Transverse colon (tissue), 4 donors: ENCODE measurements at regions not wholly inside any gene's neighbourhood (a gene's known extent, or its start where the extent isn't known, plus 50 kb on each side); places are given as distances from the start of the nearest gene placed in this dataset.

Experiments used
- DNase-seq: peaks from one replicate; pipeline ENCODE4 v3.0.0-alpha.2; 2019
- H3K27ac ChIP-seq, 4 donors: fragments of 200-600 bp; sonication (generic); 2 replicates each; pipeline ENCODE4 v1.5.1; 2016 to 2018; ENCODE audit warnings: inconsistent platforms in 4 of 4
- H3K27me3 ChIP-seq: fragments of 200-600 bp; sonication (generic); 2 replicates; pipeline ENCODE4 v1.5.1; 2017; ENCODE audit warnings: inconsistent platforms
- H3K36me3 ChIP-seq, 4 donors: fragments of 200-600 bp; sonication (generic); 2 replicates each; pipeline ENCODE4 v1.5.1; 2017 to 2019; ENCODE audit warnings: inconsistent platforms in 4 of 4
- H3K4me1 ChIP-seq, 4 donors: fragments of 200-600 bp; sonication (generic); 2 replicates each; pipeline ENCODE4 v1.5.1; 2017 to 2020; ENCODE audit warnings: inconsistent platforms in 4 of 4
- H3K4me3 ChIP-seq, 4 donors: fragments of 200-600 bp; sonication (generic); 1 replicate in 1 of 4; 2 replicates in 3 of 4; pipeline versions ENCODE4 v1.5.1 to v1.6.1; 2017 to 2019; ENCODE audit warnings: inconsistent platforms in 4 of 4
- H3K9me3 ChIP-seq, 2 donors: fragments of 200-600 bp; sonication (generic); 2 replicates each; pipeline ENCODE4 v1.5.1; 2017 to 2019; ENCODE audit warnings: inconsistent platforms in 2 of 2
- EP300 ChIP-seq: sonication (generic); formaldehyde crosslinking; IDR thresholded peaks from one replicate; pipeline ENCODE4 v1.6.1; 2017; ENCODE audit warnings: antibody characterized with exemption, low read depth
- POLR2A ChIP-seq: fragments of 450-650 bp; IDR thresholded peaks from one replicate; pipeline ENCODE4 v1.6.1; 2016; ENCODE audit warnings: antibody characterized with exemption, mild to moderate bottlenecking, moderate library complexity
- POLR2AphosphoS5 ChIP-seq, 3 donors: sonication (generic); formaldehyde crosslinking; IDR thresholded peaks; one replicate each; pipeline ENCODE4 v1.6.1; 2016; ENCODE audit warnings: antibody characterized with exemption in 3 of 3
- WGBS, 2 donors: methylation state at CpG; one replicate each; pipeline ENCODE4 v1.1.5; 2018; ENCODE audit warnings: low coverage in 1 of 2; 5-methylcytosine and 5-hydroxymethylcytosine counted together
- in situ Hi-C, 4 donors: fragments of 200-750 bp; cut with MboI; loops; one replicate each; pipeline versions ENCODE4 v1.15.0 to v1.15.1; 2017; ENCODE audit warnings: low sequenced_read_pairs in 3 of 4, low pct_ligation_motif_present in 1 of 4, low pct_unique_long_range_greater_than_20kb in 1 of 4
- intact Hi-C: fragments of 100-400 bp; cut with DNase I; formaldehyde crosslinking; loops from one replicate; pipeline ENCODE4 v1.15.1; 2023; ENCODE audit warnings: low total_unique reads
- TF ChIP-seq, protein P1 (sequence below), 5 experiments: fragments of 200-600 bp in 3 of 5; fragments of 450-650 bp in 2 of 5; sonication (generic) in 3 of 5; IDR thresholded peaks; 1 replicate in 2 of 5; 2 replicates in 3 of 5; pipeline ENCODE4 v1.5.1; 2016 to 2017; ENCODE audit warnings: antibody characterized with exemption in 5 of 5, inconsistent platforms in 3 of 5, mild to moderate bottlenecking in 2 of 5, moderate library complexity in 1 of 5

DNA sequence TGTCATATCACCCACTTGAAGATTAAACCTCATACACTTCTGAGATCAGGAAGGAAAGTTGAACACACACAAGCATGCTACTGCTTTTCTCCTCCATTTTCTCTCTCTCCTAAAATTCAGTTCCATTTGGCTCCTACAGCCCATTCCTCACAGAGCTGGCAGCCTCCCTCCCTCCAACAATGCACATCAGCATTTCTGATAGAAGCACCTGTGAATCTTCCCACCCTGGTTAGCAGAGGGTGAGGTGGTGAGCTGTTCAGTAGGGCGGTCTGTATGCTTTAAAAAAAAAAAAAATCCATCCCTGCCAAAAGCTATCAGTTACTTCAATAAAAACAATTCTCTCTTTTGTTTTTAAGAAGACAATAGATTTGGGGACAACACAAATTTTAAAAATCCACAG is 463.2 kb upstream of the KIF2A start:
- in situ Hi-C loops: no loop called here
- 50 to 100% methylated on average over 1 of the region's 1 CpG for WGBS, 2 donors
- Histone ChIP-seq H3K4me3 (no peak overlapping the region), H3K9me3 (no peaks in the 10 kb centered on the region), H3K27me3 (no peaks in the 10 kb centered on the region), H3K36me3 (no peaks in the 10 kb centered on the region), H3K27ac (no peak overlapping the region), H3K4me1 (no peaks in the 10 kb centered on the region)
- no peak for DNase-seq
- no peak for TF ChIP-seq POLR2AphosphoS5 (IDR thresholded peaks at IDR 0.05)
- TF ChIP-seq POLR2A: no peak
- no peak for TF ChIP-seq EP300
- TF ChIP-seq, protein P1, sequence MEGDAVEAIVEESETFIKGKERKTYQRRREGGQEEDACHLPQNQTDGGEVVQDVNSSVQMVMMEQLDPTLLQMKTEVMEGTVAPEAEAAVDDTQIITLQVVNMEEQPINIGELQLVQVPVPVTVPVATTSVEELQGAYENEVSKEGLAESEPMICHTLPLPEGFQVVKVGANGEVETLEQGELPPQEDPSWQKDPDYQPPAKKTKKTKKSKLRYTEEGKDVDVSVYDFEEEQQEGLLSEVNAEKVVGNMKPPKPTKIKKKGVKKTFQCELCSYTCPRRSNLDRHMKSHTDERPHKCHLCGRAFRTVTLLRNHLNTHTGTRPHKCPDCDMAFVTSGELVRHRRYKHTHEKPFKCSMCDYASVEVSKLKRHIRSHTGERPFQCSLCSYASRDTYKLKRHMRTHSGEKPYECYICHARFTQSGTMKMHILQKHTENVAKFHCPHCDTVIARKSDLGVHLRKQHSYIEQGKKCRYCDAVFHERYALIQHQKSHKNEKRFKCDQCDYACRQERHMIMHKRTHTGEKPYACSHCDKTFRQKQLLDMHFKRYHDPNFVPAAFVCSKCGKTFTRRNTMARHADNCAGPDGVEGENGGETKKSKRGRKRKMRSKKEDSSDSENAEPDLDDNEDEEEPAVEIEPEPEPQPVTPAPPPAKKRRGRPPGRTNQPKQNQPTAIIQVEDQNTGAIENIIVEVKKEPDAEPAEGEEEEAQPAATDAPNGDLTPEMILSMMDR (IDR thresholded peaks at IDR 0.05): no peak
- intact Hi-C loops: no loop called here

DNA sequence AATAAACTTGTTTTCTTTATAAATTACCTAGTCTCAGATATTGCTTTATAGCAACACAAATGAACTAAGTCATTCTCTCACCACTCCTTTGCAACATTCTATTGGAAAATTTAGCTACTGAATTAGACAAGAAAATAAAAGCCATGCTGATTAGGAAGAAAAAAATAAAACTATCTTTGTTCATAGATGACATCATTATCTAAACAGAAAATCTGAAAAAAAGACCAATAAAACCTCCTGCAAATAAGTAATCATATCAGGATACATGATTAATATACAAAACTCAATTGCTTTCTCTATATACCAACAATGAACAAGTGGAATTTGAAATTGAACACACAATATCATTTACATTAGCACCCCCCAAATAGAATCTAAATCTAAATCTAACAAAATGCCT is 455.3 kb upstream of the KIF2A start:
- Histone ChIP-seq H3K9me3 (no peaks in the 10 kb centered on the region), H3K4me3 (no peak overlapping the region), H3K4me1 (no peaks in the 10 kb centered on the region), H3K27ac (no peak overlapping the region), H3K36me3 (no peaks in the 10 kb centered on the region), H3K27me3 (no peaks in the 10 kb centered on the region)
- in situ Hi-C loops (no loop called here), intact Hi-C loops (no loop called here)
- DNase-seq: no peak
- TF ChIP-seq POLR2AphosphoS5 (IDR thresholded peaks at IDR 0.05): no peak
- no peak for TF ChIP-seq EP300
- TF ChIP-seq, protein P1 (IDR thresholded peaks at IDR 0.05): no peak
- TF ChIP-seq POLR2A: no peak

DNA sequence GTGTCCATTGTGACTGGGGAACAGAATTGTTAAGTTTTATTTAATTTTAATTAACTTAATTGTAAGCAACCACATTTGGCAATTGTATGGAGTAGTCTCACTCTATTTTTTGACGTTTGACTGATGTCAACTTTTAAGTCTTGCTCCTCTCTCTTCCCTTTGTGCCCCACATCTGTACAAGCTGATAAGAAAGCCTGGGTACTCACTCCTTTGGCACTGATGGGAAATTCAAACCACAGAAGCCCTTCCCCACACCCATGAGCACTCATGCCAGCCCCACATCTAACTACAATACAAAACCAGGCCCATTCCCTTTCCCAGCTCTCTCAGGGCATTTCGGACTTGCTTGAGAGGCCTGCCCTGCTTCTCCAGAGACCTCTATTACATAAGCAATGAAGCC is 451.5 kb upstream of the KIF2A start:
- Histone ChIP-seq H3K4me3 (no peak overlapping the region), H3K9me3 (no peaks in the 10 kb centered on the region), H3K36me3 (no peaks in the 10 kb centered on the region), H3K4me1 (no peaks in the 10 kb centered on the region), H3K27ac (no peak overlapping the region), H3K27me3 (no peaks in the 10 kb centered on the region)
- no peak for DNase-seq
- intact Hi-C loops (no loop called here), in situ Hi-C loops (no loop called here)
- WGBS, 2 donors: 76 to 78% methylated on average over 1 to 2 of the region's 2 CpGs
- TF ChIP-seq POLR2A (no peak), EP300 (no peak), POLR2AphosphoS5 (IDR thresholded peaks at IDR 0.05) (no peak)
- TF ChIP-seq, protein P1 (IDR thresholded peaks at IDR 0.05): no peak

DNA sequence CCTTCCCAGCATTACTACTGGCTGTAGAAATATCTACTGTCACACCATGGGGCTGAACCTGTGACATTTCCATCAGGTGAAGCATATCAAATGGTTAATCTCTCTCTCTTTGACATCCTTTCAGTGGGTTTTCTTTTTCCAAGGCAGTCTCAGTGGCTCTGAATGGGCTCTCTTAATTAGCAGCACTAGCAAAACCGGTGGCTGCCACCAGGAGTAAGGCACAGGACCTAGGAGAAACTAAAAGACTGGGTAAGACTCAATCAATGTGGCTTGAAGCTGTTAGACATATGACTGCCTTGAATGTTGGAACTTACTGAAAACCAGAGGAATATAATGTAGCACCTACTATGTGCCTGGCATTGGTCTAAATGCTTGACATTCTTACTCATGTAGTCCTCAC is 445.0 kb upstream of the KIF2A start:
- TF ChIP-seq POLR2AphosphoS5 (IDR thresholded peaks at IDR 0.05) (no peak), EP300 (no peak), POLR2A (no peak)
- TF ChIP-seq, protein P1 (IDR thresholded peaks at IDR 0.05): no peak
- in situ Hi-C loops (no loop called here), intact Hi-C loops (no loop called here)
- H3K27me3 ChIP-seq: no peaks in the 10 kb centered on the region
- H3K4me3 ChIP-seq: no peak overlapping the region
- no peaks in the 10 kb centered on the region for H3K4me1 ChIP-seq
- H3K27ac ChIP-seq: no peak overlapping the region
- 50% methylated on average over 1 of the region's 1 CpG; no CpG with 5 or more reads in 1 of the 2 donors for WGBS, 2 donors
- DNase-seq: no peak
- H3K36me3 ChIP-seq: no peaks in the 10 kb centered on the region
- H3K9me3 ChIP-seq: no peaks in the 10 kb centered on the region
